ENCODE measurements at regions not wholly inside any gene's neighbourhood (a gene's known extent, or its start where the extent isn't known, plus 50 kb on each side); places are given as distances from the start of the nearest gene placed in this dataset.
A peak's percentile ranks its signal among the peaks of the same experiment; 100 is the strongest.

DNA sequence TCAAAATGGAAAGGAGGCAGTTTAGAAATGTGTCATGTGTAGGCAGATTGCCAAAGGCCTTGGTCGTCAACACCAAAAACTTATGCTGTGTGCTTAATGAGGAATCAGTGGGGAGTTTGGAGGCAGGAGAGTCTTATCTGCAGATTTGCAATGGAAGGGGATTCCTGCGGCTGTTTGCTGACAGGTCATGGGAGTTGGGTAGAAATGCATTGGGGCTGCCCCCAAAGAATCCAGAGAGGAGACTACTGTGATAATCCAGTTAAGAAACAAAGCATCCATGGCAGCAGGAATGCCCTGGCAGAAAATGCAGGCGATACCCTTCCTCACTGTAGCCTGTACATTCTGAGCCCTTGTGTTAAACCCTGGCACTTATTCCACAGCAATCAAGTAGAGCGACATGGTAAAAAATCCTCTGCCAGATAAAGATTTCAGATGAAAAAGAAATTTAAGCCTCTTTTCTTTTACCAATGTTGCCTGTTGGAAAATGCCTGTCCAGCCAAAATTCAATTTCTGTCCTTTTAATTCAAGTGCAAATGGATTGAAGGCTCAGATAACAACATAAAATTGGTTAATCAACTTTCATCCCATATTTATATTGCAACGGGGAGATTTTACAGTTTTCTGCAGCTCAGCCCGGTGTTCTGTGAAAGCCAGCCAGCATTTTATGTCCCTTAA lies 491.0 kb upstream of the CDH5 start:
- Histone ChIP-seq H3K36me3 (no peaks in the 10 kb centered on the region), H3K4me1 (no peaks in the 10 kb centered on the region), H3K4me3 (no peak overlapping the region), H3K27ac (no peak overlapping the region), H3K27me3 (no peaks in the 10 kb centered on the region), H3K9me3 (no peaks in the 10 kb centered on the region)
- DNase-seq, result peak in 1 of 2 donors; percentile 13
- intact Hi-C loops (cut with DNase I; ENCODE audit: low total_unique reads), result no loop called here
- TF ChIP-seq, protein P1, sequence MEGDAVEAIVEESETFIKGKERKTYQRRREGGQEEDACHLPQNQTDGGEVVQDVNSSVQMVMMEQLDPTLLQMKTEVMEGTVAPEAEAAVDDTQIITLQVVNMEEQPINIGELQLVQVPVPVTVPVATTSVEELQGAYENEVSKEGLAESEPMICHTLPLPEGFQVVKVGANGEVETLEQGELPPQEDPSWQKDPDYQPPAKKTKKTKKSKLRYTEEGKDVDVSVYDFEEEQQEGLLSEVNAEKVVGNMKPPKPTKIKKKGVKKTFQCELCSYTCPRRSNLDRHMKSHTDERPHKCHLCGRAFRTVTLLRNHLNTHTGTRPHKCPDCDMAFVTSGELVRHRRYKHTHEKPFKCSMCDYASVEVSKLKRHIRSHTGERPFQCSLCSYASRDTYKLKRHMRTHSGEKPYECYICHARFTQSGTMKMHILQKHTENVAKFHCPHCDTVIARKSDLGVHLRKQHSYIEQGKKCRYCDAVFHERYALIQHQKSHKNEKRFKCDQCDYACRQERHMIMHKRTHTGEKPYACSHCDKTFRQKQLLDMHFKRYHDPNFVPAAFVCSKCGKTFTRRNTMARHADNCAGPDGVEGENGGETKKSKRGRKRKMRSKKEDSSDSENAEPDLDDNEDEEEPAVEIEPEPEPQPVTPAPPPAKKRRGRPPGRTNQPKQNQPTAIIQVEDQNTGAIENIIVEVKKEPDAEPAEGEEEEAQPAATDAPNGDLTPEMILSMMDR (IDR thresholded peaks at IDR 0.05), result no peak
- no peak for TF ChIP-seq POLR2A (IDR thresholded peaks at IDR 0.05)
- TF ChIP-seq POLR2AphosphoS5 (IDR thresholded peaks at IDR 0.05), result no peak
- no peak for TF ChIP-seq EP300 (IDR thresholded peaks at IDR 0.05)
- WGBS, 5 donors, result 65 to 70% (median 68%) methylated on average over 6 of the region's 6 CpGs

DNA sequence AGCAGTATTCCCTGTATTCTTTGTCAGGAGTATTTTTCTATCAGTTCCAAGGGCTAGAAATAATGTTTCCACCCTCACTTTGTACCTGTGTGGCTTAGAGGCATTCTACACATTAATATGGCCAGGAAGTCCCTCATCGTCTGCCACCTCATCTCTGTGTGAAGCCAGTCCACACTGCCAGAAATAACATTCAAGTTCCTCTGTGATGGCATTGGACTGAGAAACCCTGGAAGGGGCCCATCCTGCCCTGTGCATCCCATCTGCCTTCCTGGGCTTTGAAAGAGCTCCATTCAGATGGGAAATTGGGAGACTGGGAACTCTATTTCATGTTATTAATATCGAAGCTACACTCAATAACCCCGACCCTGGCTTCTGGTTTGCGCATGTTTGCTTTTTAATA lies 497.2 kb upstream of the CDH5 start:
- H3K27ac ChIP-seq, result no peak overlapping the region
- WGBS, 5 donors, result 75 to 86% (median 82%) methylated on average over 4 of the region's 4 CpGs
- no peaks in the 10 kb centered on the region for H3K27me3 ChIP-seq
- intact Hi-C loops (cut with DNase I; ENCODE audit: low total_unique reads), result no loop called here
- H3K4me1 ChIP-seq, result no peaks in the 10 kb centered on the region
- no peak overlapping the region for H3K4me3 ChIP-seq
- no peak for DNase-seq
- H3K36me3 ChIP-seq, result no peaks in the 10 kb centered on the region
- no peak for TF ChIP-seq POLR2AphosphoS5 (IDR thresholded peaks at IDR 0.05)
- TF ChIP-seq POLR2A (IDR thresholded peaks at IDR 0.05), result no peak
- no peak for TF ChIP-seq EP300 (IDR thresholded peaks at IDR 0.05)
- TF ChIP-seq, protein P1 (IDR thresholded peaks at IDR 0.05), result no peak
- H3K9me3 ChIP-seq, result peaks cover 0 to 5% (median 2%) of the 10 kb centered on the region in 4 donors

DNA sequence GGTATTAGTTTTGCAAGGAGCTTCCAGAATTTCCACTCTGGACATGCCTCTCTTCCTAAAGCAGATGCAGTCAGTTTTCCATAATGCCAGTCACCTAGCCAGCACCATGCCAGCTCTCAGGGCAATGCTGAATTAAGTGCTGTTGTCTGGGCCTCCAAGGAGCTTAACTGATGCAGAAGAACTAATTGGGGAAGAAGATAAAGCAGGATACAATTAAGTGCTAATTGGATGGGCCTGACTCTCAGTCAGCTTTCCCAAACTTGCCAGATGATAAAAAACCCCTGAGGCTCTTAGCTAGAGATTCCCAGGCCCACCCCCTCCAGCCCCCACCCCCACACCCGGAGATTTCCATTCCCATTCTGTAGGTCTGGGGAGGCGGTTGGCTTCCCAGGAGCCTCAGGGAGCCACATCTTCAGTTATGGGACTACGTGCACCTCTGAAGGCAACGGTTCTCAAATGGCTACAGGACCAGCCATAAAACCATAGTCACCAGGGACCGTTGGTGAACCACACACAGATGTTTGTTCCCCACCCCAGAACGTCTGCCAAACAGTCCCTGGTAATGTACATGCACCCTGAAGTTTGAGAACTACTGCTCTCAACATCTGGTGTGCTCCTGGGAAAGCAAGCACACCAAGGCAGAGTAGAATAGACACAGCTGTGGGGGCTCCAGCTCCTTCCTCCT lies 499.1 kb upstream of the CDH5 start:
- 59 to 73% (median 62%) methylated on average over 6 of the region's 6 CpGs for WGBS, 5 donors
- H3K27me3 ChIP-seq, result no peaks in the 10 kb centered on the region
- TF ChIP-seq, protein P1 (IDR thresholded peaks at IDR 0.05), result no peak
- TF ChIP-seq EP300 (IDR thresholded peaks at IDR 0.05) (no peak), POLR2A (IDR thresholded peaks at IDR 0.05) (no peak), POLR2AphosphoS5 (IDR thresholded peaks at IDR 0.05) (no peak)
- H3K36me3 ChIP-seq, result no peaks in the 10 kb centered on the region
- no peak for DNase-seq
- H3K4me3 ChIP-seq, result no peak overlapping the region
- H3K4me1 ChIP-seq, result no peaks in the 10 kb centered on the region
- intact Hi-C loops (cut with DNase I; ENCODE audit: low total_unique reads), result no loop called here
- peaks cover 0 to 16% (median 5%) of the 10 kb centered on the region in 4 donors for H3K9me3 ChIP-seq
- no peak overlapping the region for H3K27ac ChIP-seq

DNA sequence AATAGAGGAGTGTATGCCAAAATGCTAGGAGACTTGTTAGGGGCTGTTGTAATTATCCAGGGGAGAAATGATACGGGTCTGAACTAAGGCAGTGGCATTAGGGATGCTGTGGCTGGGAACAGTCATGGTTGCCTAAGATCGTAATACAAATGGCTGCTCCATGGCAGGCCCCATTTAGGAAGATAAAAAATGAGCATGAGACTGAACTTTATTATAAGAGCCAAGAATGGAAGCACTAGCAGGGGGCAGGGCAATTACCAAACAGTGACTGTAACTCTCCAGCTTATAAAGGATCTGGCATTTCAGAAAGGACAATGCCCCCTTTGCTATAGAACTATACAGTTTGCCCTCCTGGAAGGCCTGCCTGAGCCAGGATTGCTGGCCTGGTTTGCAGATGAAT lies 503.3 kb upstream of the CDH5 start:
- intact Hi-C loops (cut with DNase I; ENCODE audit: low total_unique reads), result no loop called here
- WGBS, 5 donors, result 78 to 89% (median 85%) methylated on average over 2 of the region's 2 CpGs
- DNase-seq, result no peak

More for the DNA sequence above, 503.3 kb upstream of the CDH5 start:
- Histone ChIP-seq H3K4me3 (no peak overlapping the region), H3K27ac (no peak overlapping the region), H3K9me3 (peaks cover 0 to 16% (median 5%) of the 10 kb centered on the region in 4 donors), H3K36me3 (no peaks in the 10 kb centered on the region), H3K27me3 (peaks cover 0 to 4% (median 0%) of the 10 kb centered on the region in 3 donors), H3K4me1 (no peaks in the 10 kb centered on the region)
- no peak for TF ChIP-seq EP300 (IDR thresholded peaks at IDR 0.05)
- TF ChIP-seq, protein P1 (IDR thresholded peaks at IDR 0.05), result no peak
- TF ChIP-seq POLR2A (IDR thresholded peaks at IDR 0.05), result no peak
- TF ChIP-seq POLR2AphosphoS5 (IDR thresholded peaks at IDR 0.05), result no peak
